Head of caudate nucleus (tissue), 42 donors: ENCODE measurements at regions not wholly inside any gene's neighbourhood (a gene's known extent, or its start where the extent isn't known, plus 50 kb on each side); places are given as distances from the start of the nearest gene placed in this dataset.
A peak's percentile ranks its signal among the peaks of the same experiment; 100 is the strongest.
"Not testable (repeated sequence)": the region's sequence is repeated elsewhere in the genome, so short reads cannot be mapped to it uniquely, and the experiment has no call there.

Experiments
- DNase-seq, 42 donors: peaks; one replicate each; pipeline versions ENCODE4 v3.0.0 to v3.0.0-alpha.2; 2020 to 2021; ENCODE audit warnings: mixed read lengths in 7 of 42
- intact Hi-C: fragments of 100-400 bp; cut with DNase I; formaldehyde crosslinking; loops from one replicate; pipeline ENCODE4 v1.15.0; 2022

DNA sequence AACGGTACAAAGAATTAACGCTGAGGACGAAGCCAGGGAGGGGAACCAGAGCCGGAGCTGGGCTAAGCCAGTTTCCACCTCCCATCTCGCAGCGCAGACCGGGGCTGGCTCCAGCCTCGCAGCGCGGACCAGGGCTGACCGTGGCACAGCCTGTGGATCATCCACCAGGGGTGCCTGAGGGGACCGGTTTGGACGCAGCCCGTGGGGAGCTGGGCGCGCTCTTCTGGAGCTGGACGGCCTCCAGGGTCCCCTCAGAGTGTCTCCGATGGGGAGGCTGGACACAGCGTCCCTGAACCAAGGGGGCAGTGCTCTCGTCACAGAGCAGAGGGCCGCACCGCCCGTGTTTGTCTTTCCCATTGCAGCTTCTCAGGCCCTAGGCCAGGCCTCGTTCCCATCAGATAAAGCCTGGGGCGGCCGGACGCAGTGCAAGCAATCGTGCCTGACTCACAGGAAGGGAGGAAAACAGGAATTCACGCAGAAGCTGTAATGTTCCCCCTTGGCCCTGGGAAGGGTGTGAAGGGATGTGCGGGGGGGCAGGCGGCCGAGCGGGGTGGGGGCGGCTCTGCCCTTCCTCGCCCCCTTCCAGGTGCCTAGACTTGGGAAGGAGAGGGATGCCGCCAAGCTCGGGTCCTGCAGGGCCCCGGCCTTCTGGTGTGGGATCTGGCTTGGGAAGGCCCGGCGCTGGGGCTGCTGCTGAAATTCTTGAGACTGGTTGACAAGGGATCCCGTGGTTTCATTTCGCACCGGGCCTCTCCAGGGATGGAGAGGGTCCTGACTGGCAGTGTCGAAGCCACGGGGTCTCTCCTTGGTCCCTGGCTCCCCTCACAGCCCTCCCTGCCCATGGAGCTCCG, 148.1 kb upstream of the ZNF469 start:
- intact Hi-C loops, DNase-seq: not testable (repeated sequence)

GRCh38 chr16:88235691-88236090, 147.1 kb upstream of the ZNF469 start:
- intact Hi-C loops, DNase-seq: not testable (repeated sequence)

DNA sequence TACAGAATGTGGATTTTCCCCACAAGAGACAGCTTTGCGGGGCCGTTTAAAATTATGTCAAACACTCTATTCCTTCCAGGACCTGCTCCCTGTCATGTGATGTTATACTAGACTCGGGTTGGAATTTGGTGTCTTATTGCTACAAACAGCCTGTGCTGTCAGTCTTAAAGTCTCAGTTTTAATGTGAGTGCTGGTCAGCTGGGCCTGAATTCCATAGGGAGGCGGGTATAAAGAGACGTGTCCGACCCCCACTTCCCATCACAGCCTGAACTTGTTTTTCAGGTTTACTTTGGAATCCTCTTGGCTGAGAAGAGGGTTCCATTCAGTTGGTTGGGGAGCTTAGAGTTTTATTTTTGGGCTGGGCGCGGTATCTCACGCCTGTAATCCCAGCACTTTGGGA, 146.5 kb upstream of the ZNF469 start:
- intact Hi-C loops, DNase-seq: not testable (repeated sequence)

DNA sequence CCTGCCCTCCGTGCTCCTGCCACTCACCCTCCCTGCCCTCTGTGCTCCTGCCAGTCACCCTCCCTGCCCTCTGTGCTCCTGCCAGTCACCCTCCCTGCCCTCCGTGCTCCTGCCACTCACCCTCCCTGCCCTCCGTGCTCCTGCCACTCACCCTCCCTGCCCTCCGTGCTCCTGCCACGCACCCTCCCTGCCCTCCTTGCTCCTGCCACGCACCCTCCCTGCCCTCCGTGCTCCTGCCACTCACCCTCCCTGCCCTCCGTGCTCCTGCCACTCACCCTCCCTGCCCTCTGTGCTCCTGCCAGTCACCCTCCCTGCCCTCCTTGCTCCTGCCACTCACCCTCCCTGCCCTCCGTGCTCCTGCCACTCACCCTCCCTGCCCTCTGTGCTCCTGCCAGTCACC, 145.4 kb upstream of the ZNF469 start:
- intact Hi-C loops, result not testable (repeated sequence)
- peak in 3 of 42 donors; percentile 30 to 49 (median 35) for DNase-seq

- DNase-seq, result peak in 16 of 42 donors; percentile 27 to 69 (median 38)
- intact Hi-C loops, result not testable (repeated sequence)
These were observed 144.9 kb upstream of the ZNF469 start for GRCh38 chr16:88237761-88238415.

DNA sequence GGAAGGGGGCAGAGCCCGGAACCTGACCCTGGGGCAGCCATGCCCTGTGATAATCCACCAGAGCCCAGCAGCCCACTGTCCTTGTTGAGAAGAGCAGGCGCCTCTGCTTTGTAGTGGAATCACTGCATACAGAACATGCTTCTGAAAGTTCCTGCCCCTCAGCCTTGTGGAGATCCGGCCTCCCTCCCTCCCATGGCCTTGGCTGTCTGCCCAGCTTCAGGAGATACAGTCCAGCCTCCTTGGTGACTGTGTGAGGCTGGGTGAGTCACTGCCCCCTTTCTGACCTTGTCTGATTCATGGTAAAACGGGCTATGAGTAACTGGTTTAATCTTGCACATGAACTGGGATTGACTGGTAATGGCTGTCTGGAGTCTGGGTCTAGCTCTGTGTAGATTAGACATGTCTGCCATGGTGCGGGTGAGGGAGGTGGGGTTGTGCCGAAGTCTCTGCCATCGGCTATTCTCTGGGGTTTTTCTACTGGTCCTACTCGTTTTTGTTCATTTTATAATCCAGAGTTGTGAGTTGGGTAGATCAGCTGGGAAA, 144.0 kb upstream of the ZNF469 start:
- DNase-seq, result peak in 9 of 42 donors; percentile 18 to 71 (median 38)
- intact Hi-C loops, result not testable (repeated sequence)

GRCh38 chr16:88240118-88240517, 142.6 kb upstream of the ZNF469 start:
- intact Hi-C loops, result not testable (repeated sequence)
- peak in 1 of 42 donors; percentile 13 for DNase-seq

DNA sequence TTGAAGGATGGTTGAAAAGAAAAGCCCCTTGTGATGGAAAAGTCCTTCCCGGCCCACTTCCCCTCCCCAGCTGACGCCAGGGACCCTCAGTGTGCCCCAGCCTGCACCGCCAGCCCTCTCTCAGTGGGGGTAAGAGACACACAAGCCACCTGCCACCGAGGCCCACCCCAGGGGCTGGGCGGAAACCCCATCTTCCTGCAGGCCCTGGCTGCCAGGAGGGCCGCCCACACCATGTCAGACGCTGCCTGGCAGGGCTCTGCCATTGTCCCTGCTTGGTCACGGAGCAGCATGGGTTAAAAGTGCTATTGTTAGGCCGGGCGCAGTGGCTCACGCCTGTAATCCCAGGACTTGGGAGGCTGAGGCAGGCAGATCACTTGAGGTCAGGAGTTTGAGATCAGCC, 142.0 kb upstream of the ZNF469 start:
- peak in 1 of 42 donors; percentile 3 for DNase-seq
- intact Hi-C loops, result not testable (repeated sequence)

GRCh38 chr16:88241404-88242311, 141.1 kb upstream of the ZNF469 start:
- intact Hi-C loops, result not testable (repeated sequence)
- peak in 1 of 42 donors; percentile 20 for DNase-seq

GRCh38 chr16:88242312-88243295, 140.2 kb upstream of the ZNF469 start:
- intact Hi-C loops, result not testable (repeated sequence)
- peak in 1 of 42 donors; percentile 14 for DNase-seq

- DNase-seq, result peak in 1 of 42 donors; percentile 6
- intact Hi-C loops, result not testable (repeated sequence)
These were observed 138.8 kb upstream of the ZNF469 start for GRCh38 chr16:88243921-88244320.

DNA sequence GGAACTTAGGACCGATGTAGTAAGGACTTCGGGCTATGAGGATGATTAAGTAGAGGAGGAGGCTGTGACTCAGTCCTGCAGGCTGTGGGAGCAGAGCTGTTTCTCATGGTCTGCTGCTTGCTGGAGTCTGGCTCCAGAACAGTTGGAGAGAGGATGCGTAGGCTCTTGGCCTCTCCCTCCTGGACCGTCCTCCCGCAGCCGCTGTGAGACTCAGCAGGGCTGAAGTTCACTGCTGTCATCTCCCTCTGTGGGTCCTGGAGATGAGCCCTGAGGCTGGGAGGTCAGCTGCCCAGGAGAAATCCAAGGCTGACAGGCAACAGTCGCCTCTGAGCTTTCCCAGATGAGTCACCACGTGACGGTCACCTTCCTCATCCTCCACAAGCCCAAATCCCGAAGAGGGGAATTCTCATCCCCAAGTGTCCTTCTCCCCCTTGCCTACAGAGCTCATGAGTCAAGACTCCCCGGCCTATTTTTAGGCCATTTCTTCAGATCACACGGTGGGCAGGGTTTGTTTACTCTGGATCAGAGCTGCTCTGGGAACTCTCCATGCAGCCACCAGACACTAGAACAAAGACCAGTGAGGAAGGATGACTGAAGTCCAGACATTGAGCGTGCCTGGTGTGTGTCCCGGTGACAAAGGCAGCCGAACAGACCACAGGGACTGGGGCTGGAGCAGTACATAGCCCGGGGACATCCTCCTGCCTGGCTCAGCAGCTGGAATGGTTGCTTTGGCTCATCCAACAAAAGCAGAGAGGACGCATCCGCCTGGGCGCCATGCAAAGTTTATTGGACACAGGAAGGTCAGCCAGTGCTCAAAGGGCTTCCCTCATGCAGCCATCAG, 137.3 kb upstream of the ZNF469 start:
- intact Hi-C loops, result not testable (repeated sequence)
- DNase-seq, result peak in 2 of 42 donors; percentile 25 to 31

DNA sequence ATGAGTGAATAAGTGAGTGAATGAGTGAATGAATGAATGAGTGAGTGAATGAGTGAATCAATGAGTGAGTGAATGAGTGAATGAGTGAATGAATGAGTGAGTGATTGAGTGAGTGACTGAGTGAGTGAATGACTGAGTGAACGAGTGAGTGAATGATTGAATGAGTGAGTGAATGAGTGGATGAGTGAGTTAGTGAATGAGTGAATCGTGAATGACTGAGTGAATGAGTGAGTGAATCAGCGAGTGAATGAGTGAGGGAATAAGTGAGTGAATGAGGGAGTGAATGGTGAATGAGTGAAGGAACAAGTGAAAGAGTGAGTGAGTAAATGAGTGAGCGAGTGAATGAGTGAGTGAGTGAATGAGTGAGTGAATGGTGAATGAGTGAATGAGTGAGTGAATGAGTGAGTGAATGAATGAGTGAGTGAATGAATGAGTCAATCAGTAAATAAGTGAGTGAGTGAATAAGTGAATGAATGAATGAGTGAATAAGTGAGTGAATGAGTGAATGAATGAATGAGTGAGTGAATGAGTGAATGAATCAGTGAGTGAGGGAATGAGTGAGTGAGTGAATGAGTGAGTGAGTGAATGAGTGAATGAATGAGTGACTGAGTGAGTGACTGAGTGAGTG, 135.7 kb upstream of the ZNF469 start:
- DNase-seq, intact Hi-C loops: not testable (repeated sequence)

- DNase-seq, intact Hi-C loops: not testable (repeated sequence)
These were observed 135.2 kb upstream of the ZNF469 start for GRCh38 chr16:88247583-88247966.

DNA sequence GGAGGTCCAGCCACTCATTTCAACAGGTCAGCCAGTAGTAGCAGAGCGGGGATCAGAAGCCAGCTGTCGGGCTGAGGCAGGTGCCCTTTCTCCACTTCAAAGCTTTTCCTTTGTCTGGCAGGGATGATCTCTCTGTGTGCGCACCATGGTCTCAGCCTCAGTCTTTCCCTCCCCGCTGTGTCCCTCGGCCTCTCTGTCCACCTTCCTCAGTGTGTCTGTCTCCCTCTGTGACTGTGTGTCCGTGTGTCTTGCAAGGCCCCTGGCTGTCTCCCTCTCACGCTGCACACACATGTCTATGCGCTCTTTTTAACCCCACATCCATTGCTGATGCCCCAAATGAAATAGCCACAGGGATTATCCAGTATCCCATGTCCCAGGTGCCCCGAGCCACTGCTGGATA, 134.0 kb upstream of the ZNF469 start:
- intact Hi-C loops, result not testable (repeated sequence)
- DNase-seq, result peak in 1 of 42 donors; percentile 16

DNA sequence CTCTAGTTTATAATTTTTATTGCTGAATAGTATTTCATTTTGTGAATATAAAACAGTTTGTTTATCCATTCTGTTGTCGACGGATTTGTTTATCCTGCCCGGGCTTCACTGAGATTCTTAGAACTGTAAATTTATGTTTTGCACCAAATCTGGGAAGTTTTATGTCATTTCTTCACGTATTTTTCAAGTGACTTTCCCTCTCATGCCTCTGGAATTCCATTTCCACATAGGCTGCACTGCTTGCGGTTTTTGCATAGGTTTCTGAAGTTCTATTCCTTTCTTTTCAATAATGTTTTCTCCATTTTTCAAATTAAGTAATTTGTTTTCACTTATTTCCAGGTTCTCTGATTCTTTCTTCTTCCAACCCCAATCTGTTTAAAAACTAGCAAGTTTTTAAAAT, 132.4 kb upstream of the ZNF469 start:
- intact Hi-C loops, DNase-seq: not testable (repeated sequence)
